ENCODE measurements at regions not wholly inside any gene's neighbourhood (a gene's known extent, or its start where the extent isn't known, plus 50 kb on each side); places are given as distances from the start of the nearest gene placed in this dataset.

DNA sequence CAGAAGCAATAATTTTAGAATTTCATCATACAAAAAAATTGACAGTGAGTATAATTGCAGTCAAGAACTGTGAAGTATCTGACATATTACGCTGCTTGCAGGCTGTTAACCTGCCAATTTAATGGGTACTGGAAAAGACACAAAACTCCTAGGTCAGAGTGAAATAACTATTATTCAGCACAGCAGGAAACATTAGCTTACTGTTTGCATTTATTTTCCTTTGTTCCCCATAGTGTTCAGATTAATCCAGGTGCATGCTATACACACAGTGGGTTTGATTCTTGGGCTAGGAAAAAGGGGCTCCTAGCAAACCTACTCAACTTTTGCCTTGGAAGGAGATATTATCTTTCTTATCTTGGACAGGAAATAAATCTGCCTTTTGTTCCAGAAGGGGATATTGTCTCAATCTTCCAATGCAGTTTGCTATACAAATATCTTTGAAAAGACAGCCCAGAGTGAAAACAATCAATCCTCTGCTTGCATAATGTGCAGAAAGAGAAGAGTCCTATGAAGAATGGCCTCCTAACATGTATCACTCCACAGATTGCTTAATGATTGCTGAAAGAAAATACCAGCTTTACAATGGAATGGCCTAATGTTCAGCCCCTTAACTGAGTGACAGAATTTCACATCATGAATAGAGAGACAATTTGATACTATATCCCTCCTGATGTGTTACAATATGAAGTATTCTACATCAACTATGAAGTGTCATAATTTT, 443.4 kb downstream of the TBC1D4 start:
- DNase-seq = peak; percentile 43

DNA sequence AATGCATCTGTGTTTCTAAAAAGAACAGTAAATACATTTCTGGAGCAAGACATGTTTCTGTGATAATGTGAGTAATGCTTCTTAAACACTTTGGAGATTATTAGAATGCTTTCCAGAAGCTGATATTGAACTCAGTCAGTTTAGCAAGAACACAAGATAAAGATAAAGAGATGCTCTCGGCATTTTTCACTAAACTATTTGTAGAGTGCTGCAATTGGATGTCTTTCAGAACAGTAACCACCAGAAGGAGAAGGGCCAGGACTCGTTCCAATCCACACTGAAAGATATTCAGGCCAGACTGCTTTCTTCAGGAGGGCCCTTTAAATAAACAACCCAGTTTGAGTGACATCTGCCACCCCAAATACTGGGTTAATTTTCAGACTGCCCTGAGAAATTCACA, 456.0 kb downstream of the TBC1D4 start:
- no peak for DNase-seq

DNA sequence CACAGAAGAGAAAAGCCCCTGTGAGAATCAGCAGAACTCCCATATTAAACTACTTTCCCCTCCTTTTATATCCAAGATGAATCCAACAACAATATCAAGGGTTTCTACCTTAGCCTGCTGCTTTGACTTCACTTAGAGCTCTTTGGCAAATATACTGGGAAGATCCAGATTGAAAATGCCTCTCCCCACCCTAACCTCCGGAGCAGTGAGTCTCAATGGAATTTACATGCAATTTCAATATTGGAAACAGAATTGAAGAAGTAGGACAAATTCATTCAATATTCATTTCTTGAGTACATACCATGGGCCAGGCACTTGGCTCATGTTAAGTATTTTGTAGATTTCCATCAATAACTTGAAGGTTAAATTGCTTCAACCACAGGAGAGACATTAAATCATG, 457.4 kb downstream of the TBC1D4 start:
- no peak for DNase-seq

DNA sequence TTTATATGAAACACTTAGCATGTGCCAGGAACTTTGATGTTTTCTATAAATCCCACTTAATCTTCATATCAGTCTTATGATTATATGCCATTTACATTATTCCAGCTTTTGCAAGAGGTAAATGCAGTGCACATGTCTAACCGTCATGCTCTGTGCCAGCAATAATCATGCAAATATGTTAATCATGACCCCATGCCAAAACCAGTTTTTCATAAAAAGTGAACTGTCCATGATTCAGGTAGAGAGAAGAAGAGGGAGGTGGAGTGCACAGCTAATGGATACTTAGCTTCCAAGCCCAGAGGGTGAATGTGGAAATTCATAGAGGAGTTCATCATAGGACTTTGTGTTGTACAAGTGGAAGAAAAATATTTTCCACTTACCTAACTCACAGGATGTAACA, 458.4 kb downstream of the TBC1D4 start:
- DNase-seq = no peak

DNA sequence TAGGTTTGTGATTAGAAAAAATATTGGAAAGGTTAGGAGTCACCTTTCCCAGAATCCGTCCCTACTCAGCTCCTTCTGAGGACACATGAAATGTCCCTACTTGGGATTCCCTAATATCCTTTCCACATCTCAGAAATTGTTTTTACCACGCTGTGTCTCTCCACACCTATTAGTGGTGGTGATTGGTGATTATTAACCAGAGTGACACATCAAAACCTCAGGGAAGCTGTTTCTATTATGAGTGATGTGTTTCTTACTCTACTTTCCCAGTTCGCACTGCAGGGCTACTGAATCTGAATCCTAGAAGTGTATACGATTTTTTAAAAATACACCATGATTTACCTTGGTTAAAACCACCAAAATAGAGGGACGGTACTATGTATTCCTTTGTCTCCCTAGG, 460.8 kb downstream of the TBC1D4 start:
- no peak for DNase-seq

DNA sequence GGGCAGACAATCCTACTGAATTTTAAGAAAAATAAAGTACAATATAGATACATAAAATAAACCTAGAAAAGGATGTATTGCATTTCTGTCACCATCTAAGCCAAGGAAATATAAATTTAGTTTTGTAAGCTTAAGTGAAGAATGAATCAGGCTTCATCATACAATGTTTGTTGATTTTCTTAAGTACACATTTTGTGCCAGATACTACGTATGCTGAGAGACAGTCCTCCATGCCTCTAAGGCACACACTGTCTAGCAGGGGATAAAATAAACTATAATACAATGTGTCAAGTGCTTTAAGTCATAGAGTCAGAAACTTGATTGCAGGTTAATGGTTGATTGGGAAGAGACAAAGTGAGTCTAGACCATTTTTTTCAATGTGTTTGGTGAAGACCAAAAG, 465.7 kb downstream of the TBC1D4 start:
- DNase-seq = no peak

DNA sequence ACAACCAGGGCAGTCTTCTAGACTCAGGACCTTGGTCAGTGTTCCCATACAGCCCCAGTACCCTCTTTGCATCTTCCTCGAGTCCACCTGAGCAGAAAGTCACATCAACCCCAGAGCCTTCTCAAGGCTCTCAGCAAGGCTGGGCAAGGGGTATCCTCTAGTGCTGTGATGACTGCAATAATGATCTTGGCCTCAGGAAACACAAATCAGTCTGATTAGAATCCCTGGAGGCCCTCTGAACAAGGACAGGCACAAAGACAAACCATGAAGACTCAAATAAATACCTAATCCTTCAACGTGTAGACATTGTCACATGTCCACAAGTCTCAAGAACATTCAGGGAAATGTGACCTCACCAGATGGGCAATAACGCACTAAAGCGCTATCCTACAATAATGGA, 468.2 kb downstream of the TBC1D4 start:
- no peak for DNase-seq

DNA sequence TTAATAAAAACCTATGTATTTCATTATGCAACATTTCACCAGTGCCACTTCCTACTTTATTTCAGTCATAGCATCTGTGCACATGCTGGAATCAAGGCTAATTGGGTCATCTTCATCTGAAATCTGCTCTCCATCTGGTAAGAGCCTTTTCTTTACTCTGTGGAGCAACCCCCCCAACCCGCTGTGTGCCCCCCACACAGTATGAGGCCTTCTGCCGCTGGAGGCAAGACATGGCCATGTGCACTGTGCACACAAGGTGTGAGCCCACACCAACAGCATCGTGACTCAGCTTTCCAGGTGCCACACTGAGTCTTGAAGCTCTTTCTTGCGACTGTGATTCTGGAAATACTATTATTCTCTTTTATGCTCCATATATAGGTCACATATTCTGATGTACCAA, 471.0 kb downstream of the TBC1D4 start:
- no peak for DNase-seq

DNA sequence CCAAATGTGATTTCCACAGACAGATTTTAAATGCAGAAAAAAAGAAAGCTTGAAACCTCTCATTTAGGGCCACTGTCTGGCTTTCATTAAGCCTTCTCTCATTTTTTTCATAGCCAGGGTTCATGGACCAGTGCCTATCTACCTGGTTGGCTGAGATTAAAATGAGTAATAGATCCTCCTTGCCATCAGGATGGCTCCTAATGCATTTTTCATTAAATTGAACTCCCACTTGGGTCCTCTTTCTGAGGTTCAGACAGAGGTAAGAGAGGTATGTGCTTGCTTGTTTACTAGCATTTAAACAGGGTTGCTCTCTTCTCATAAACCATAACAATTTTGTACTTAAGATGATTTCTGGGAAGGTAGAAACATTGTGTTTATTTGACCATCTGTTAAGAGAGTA, 473.0 kb downstream of the TBC1D4 start:
- DNase-seq = no peak

DNA sequence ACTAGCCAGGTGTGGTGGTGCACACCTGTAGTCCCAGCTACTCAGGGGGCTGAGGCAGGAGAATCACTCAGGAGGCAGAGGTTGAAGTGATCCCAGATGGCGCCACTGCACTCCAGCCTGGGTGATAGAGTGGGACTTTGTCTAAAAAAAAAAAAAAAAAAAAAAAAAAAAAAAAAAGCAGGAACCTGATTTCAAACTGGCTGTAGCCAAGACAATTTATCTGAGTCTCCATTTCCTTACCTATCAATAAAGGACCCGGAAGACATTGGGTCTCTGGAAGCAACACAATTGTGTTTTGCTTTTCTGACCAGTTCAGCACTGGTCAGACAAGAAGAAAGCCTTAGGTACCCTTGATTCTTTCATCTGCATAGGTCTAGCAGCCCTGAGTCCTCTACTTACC, 491.0 kb downstream of the TBC1D4 start:
- DNase-seq = no peak

DNA sequence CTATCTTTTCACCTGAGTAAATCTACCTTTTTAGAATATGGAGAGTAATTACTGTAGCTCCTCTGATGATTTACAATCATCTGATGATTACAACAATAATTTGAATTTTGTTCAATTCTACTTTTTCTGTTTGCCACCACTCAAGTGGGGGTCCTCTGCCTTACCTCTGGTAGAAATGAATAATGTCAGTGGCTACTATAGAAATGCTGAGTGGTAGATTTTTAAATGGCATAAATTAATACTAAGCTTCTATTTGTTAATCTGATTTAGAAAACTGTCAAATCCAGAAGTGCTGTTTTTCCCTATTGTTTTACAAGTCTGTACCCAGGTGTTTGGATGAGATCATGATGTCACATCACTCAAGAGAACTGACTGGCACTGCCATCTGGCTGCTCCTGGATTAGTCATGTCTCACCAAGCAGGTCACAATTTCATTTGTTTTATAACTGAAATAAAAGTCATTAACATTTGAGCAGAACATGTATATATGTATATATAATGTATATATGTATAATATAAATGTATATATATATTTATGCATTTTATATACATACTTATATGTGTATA, 494.8 kb downstream of the TBC1D4 start:
- DNase-seq = no peak

DNA sequence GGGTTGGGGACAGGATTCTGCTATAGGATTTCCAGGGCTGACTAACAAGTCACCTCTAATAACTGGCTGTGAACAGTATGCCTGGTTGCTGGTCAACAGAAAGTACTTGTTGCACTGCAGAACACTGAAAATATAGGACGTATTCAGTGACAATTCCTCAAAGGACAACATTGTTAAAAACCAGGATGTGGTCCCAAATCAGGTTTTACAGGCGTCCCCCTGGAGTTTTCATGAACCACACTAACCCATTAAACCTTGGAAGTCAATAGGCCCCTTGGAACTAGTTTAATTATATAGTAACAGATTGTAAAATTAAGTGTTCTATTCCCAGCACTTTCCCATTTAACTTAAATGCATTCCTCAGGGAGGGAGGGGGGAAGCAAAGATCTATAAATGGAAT, 495.4 kb downstream of the TBC1D4 start:
- no peak for DNase-seq

DNA sequence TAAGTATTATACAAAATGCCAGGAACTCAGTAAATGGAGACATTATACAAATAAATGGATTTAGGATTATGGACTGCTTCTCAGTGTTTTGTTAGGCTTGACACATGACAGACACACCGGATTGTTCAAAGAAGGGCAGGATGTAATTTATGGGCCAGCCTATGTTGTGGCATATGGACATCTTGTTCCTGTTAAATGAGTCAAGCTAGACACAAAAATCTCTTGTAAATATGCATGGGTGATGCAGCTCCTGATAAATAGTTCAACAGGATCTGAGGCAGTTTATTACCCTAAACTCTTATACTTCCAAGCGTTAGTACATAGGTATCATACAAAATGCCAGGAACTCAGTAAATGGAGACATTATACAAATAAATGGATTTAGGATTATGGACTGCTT, 502.3 kb downstream of the TBC1D4 start:
- no peak for DNase-seq

DNA sequence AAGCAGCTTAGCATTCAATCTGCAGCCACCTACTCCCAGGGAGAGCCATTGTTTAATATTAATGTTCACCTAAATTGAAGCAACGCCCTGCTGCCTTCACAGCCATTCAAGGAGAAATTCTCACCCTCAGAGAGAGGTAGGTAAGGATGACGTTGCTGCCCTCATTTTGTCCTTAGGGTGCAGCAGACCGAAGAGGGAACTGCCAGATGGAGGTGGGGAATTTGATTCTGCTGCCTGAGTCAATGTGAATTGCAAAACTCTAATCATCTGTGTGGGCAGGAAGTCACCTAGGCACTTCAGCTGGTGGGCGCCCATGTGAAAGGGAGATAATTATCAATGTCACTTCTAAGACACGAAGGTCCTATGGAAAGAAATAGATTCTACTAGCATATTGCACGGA, 503.4 kb downstream of the TBC1D4 start:
- DNase-seq = no peak

DNA sequence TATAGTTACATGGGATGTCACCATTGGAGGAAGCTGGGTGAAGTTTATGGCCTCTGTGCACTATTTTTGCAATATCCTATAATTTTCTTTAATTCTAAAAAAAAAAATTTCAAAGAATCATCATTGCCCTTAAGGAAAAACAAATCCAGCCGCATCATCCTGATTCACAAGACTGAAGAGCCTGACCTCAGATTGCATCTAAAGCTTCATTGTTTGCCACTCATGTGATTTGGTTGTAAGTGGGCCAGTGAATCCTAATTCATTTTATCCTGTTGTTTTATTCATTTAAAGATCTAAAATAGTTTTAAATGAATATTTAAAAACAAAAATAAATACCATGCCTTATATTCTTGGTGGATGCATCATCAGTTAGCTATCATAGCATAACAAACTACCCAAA, 504.5 kb downstream of the TBC1D4 start:
- no peak for DNase-seq

DNA sequence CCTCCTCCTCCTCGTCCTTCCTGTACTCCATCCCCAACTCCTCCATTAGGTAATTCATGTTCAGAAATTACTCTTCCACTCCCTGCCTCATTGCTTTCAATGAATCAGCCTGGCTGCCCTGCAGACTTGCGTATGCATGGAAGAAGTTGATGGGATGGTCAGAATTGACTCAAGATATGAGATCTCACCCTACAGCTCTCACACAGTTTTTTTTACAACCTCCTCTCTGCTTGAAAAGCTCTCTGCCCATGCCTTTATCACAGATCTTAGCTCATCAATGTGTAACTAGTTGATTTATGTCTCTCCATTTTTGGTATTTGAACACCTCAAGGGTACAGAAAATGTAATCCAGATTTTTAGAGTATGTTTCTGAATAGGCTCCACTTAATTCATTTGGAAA, 506.9 kb downstream of the TBC1D4 start:
- no peak for DNase-seq

DNA sequence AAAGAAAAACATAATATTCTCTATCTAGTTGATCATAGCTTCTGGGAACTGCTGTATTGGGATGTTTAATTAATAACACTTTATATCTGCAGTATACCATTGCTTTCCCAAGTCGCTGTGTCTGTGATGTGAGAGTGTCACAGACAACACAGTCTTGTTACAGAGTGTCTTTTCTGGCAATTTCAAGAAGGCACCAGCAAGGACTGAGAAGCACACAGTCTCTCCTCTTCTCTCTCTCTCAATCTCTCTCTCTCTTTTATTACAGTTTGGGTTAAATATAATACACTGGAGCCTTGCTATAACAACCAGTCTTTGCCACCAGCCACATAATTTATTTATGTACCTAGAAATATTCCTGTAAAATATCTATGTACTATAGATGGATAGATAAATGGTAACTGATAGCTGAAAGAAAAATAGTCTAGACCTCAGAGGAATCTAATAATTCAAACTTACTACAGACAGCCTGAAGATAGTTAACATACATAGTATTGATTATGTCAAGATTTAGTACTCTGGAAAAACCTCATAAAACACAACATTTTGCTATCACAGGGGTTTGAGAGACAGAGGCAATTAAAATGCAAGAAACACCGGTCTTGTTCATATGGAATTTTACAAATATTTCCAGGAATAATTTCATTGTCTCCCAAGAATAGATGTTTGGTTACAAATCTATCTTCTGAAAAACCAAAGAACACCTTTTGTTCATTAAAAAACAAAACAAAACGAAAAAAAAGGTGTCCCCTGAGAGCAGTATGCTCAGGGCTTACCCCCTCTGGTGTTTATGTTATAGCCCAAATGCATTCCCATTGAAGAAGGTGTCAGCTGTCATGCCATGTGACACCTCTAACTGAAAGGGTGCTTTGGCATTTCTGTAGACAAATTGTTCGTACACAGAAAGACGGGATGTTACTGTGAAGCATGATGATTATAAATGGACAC, 507.8 kb downstream of the TBC1D4 start:
- DNase-seq = no peak

DNA sequence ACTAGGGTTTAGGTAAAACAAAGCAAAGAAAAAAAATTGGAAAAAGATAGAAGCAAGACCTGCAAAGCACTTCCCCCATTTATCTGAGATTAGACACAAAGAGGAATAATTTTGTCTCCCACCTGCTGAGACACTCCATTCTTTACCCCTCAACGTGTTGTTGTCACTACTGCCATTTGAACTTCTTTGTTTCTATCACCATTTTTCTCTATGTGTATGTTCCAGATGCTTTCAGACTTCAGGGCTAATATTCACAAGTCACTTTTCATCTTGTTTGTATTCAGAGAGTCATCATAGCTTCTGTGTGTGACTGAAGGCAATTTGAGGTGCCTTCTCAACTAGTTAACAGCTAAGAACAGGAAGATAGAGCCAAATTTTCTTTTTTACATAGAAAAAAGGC, 512.5 kb downstream of the TBC1D4 start:
- no peak for DNase-seq

DNA sequence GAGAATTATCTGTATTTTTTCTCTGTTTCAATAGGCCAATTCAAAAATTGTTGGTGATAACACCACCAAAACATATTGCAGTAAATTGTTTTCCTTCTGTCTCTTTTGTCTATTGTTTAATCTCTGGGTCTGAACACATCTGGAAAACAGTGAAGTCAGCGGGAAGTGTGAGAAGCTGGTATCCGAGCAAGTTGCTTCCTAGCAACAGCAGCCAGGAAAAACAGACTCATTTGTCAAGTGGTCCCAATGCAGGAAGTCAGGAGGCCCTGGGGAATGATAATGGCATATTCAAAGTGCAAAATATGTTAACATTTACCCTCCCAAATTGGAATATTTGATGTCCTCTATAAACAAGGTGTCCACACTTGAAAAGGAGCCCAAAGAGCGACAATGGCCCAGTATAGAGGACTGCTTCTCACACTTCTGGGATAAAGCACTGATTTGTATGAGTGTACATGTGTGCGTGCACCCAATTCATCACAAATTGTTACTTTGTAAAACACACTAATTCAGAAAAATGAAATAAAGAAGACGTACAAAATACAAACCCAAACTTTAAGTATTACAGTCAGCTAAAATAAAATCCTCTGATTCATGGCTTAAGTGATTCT, 515.0 kb downstream of the TBC1D4 start:
- no peak for DNase-seq

DNA sequence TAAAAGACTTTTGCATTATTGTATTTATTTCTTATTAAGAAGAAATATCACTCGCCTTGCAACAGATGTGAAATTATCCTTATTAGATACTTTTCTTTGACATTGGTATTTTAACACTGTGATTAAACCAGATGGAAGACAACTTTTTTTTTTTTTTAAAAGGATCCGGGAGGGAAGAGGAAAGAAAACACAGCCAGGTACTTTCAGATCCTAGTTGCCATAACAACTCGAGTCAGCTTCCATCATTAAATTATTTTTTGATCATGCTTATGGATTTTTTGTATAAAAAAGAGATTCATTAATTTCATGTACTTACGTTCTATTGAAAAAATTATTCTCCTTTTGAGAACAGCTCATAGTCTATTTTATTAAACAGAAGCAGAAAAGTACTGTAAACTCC, 515.7 kb downstream of the TBC1D4 start:
- no peak for DNase-seq

DNA sequence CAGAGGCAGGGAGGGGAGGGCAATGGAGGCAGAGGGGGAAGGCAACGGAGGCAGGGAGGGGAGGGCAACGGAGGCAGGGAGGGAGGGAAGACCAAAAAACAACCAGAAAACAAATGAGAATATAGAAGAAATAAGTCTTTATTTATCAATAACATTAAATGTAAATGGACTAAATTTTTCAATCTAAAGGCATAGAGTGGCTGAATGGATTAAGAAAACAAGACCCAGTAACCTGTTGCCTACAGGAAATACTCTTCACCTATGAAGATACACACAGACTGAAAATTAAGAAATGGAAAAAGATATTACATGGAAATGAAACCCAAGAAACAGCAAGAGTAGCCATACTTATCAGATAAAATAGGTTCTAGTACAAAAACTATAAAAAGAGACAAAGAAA, 536.3 kb downstream of the TBC1D4 start:
- no peak for DNase-seq

DNA sequence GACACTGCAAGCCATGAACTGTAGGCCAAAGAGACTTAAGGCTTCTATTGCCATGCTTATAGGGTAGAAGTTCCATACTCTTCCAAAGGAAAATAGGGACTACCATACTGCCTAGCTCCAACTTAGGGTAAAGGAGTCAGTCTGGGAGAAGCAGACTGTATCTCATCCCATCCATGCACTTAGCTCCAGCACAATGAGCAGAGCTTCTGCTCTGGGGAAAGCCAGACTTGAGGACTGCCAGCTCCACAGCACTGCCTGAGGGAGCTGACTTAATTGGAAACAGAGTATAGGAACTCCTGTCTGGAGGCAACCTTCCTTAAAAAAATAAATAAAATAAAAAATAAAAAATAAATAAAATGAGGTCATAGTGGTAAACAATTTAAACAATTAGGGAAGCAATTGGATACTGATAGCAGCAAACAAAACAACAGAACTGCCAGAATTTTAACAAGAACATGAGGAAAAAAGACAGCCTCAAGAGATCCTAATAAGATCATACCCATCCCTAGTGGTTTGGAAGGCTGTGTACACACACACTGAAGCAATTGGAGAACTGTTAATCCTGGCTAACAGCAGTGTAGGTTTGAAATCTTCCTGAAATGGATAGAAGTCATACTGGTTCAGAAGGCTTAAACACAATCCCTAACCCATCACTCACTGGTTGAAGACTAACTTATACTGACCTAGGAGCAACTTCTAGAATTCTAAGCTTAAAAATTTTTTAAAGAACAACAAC, 550.1 kb downstream of the TBC1D4 start:
- DNase-seq = no peak
